GM13977 (cell line): ENCODE measurements at regions not wholly inside any gene's neighbourhood (a gene's known extent, or its start where the extent isn't known, plus 50 kb on each side); places are given as distances from the start of the nearest gene placed in this dataset.

ENCODE experiments used
- DNase-seq: peaks from one replicate; pipeline ENCODE4 v3.0.0; 2012; ENCODE audit warnings: low spot score
- in situ Hi-C: fragments of 300-500 bp; cut with MboI; formaldehyde crosslinking; loops from one replicate; pipeline ENCODE4 v1.12.0; 2022; ENCODE audit warnings: low sequenced_read_pairs, low pct_unique_long_range_greater_than_20kb, mixed read lengths, inconsistent platforms; ENCODE audit not compliant: unreplicated experiment
- TF ChIP-seq, protein P1 (sequence below): IDR thresholded peaks from 2 replicates; pipeline ENCODE4 v1.5.1; 2012; ENCODE audit warnings: mild to moderate bottlenecking, control low read depth; ENCODE audit not compliant: insufficient read depth; ENCODE audit errors: extremely low read depth, missing control alignments

DNA sequence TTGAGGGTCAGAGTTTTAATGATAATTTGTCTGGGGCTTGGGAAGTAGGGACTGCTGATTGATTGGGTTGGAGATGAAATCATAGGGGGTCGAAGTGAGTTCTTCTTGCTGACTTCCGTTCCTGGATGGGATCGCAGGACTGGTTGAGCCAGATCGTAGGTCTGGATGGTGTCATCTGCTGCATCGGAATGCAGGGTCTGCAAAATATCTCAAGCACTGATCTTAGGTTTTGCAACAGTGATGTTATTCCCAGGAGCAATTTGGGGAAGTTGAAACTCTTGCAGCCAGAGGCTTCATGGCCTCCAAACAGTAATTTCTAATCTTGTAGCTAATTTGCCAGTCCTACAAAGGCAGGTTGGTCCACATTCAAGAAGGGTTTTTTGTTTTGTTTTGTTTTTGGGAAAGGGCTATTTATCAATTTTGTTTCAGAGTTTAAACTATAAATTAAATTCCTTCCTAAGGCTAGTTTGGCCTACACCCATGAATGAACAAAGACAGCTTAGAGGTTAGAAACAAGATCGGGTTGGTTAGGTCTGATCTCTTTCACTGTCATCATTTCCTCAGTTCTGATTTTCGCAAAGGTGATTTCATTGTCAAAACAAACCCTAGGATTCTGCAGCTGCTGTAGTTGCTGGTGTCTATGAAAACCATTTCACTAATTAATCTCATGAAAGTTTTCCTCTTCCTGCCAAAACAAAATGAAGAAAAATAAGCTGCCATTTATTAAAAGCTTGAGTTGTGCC lies 388.0 kb downstream of the TMEM232 start:
- no peak for DNase-seq
- in situ Hi-C loops: no loop called here
- TF ChIP-seq, protein P1, sequence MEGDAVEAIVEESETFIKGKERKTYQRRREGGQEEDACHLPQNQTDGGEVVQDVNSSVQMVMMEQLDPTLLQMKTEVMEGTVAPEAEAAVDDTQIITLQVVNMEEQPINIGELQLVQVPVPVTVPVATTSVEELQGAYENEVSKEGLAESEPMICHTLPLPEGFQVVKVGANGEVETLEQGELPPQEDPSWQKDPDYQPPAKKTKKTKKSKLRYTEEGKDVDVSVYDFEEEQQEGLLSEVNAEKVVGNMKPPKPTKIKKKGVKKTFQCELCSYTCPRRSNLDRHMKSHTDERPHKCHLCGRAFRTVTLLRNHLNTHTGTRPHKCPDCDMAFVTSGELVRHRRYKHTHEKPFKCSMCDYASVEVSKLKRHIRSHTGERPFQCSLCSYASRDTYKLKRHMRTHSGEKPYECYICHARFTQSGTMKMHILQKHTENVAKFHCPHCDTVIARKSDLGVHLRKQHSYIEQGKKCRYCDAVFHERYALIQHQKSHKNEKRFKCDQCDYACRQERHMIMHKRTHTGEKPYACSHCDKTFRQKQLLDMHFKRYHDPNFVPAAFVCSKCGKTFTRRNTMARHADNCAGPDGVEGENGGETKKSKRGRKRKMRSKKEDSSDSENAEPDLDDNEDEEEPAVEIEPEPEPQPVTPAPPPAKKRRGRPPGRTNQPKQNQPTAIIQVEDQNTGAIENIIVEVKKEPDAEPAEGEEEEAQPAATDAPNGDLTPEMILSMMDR: no peak

DNA sequence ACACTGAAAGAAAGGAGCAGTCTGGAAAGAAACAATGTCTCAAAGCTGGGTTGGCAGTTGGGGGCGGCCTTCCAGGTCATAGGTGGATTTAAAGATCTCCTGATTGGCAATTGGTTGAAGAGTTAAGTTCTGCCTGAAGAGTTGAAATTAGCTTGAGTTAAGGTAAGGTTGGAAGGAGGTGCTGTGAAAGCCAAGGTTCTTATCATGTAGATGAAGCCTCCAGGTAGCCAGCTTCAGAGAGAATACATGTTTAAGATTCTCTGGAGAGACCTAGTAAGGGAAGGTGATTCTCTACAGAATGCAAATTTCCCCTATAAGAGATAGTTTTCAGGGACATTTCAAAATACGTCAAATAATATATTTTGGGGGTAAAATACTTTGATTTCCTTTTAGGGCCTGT lies 387.1 kb downstream of the TMEM232 start:
- DNase-seq: no peak
- TF ChIP-seq, protein P1: no peak
- in situ Hi-C loops: no loop called here

DNA sequence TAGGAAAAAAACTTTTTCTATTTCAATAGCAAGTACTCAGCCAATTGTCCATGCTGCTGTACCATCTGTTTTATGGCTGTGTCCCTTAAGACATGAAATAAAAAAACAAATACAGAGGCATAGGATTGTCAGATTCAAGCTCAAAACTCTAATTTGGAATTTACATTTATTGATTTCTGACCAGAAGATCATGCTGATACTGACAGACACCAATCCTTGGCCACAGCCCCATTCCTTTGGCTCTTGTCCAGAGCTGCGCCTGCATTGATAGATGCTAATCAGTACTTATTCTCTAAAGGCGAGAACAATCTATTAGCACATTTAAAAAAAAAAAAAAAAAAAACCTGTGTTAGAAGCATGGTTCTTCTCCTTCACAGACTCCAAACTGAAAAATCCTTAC lies 384.6 kb downstream of the TMEM232 start:
- no peak for DNase-seq
- in situ Hi-C loops: no loop called here
- TF ChIP-seq, protein P1: no peak

DNA sequence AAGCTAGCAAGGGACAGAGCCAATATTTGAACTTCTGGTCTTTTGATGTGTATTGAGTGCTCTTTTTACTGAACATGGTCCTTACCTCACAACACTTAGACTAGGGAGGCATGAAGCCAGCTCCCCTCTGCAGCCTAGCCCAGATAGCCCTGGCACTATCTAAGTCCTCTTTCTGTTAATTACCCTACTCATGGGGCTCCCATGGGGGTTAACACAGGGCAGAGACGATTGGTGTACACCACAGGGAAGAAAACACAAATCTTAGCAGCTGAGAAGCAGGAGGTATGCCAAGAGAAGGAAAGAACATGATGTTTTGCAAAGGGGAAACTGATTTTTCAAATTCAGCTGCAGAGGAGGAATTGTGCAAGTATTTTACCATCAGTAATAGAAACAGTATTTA lies 383.8 kb downstream of the TMEM232 start:
- DNase-seq: no peak
- in situ Hi-C loops: no loop called here
- TF ChIP-seq, protein P1: no peak

DNA sequence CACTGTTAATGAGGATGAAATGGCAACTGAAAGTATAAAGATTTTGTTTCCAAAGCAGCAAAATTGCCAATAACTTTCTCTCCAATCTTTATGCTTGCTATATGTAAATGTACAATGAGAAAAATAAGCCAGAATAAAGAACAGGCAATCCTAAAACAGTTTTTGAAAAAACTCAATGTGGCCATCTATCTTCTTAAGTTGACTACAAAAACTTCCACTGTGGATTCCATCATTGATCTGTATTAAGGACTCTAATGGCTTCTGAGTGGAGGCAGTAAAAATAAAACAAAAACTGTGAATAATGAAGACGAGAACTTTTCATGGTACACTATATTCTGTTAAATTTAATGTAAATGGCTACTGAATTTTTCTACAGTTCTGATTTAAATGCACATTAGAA lies 382.9 kb downstream of the TMEM232 start:
- TF ChIP-seq, protein P1: no peak
- DNase-seq: no peak
- in situ Hi-C loops: no loop called here

DNA sequence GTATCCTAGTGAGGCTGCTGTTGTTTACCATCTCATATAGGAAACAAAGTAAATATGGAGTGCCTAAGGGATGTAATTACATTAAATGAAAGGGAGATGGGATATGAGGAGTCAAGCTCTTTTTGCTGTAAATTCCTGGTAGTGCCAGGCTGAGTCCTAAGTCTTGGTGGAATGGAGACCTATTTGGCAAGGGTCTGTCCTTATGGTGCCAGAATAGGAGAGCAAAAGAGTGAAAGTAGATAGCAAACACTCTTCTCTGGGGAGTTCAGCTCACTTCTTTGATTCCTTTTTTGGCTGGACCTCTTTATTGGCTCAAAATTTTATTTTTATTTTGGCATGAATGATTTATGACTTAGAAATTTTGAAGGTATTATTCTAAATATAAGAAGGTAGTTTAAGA lies 380.8 kb downstream of the TMEM232 start:
- TF ChIP-seq, protein P1: no peak
- in situ Hi-C loops: no loop called here
- DNase-seq: no peak
